ENCODE measurements at regions not wholly inside any gene's neighbourhood (a gene's known extent, or its start where the extent isn't known, plus 50 kb on each side); places are given as distances from the start of the nearest gene placed in this dataset.
A peak's percentile ranks its signal among the peaks of the same experiment; 100 is the strongest.
"Not testable (repeated sequence)": the region's sequence is repeated elsewhere in the genome, so short reads cannot be mapped to it uniquely, and the experiment has no call there.

DNA sequence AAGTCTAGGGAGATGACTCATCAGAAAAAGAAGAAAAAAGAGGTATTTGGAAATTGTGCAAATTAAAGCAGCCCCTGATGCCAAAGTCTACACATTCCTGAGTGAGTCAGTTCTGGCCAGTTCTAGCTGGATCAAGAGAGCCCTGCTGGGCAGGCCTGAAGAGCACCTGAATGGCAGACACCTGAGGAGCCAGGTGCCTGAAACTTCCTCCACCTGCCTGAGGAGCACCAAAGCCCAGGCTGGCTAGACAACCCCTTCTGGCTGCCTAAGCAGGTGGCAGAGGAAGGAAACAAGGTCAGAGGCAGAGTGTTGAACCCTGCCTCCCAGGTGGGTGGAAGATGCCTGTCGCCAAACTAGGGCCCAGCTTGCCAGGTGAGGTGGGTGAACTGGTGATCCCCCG lies 101.0 kb downstream of the LIMS4 start:
- H3K9me3 ChIP-seq; H3K36me3 ChIP-seq; in situ Hi-C loops (cut with MboI; ENCODE audit: low sequenced_read_pairs in 4 of 4); H3K4me1 ChIP-seq; H3K4me3 ChIP-seq; ATAC-seq; intact Hi-C loops (cut with DNase I; ENCODE audit: low total_unique reads); H3K27ac ChIP-seq; DNase-seq; H3K27me3 ChIP-seq: not testable (repeated sequence)

DNA sequence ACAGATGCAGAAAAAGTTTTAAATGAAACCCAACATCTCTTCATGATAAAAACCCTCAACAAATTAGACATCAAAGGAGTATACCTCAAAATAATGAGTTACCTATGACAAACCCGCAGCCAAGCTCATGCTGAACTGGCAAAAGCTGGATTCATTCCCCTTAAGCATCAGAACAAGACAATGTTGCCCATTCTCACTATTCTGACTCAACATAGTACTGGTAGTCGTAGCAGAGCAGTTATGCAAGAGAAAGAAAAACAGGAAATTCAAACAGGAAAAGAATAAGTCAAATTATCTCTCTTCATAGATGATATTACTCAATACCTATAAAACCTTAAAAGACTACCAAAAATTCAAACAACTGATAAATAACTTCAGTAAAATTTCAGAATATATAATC lies 115.0 kb downstream of the LIMS4 start:
- intact Hi-C loops (cut with DNase I; ENCODE audit: low total_unique reads); H3K27ac ChIP-seq; H3K4me3 ChIP-seq; H3K9me3 ChIP-seq; H3K36me3 ChIP-seq; H3K27me3 ChIP-seq; ATAC-seq; DNase-seq; H3K4me1 ChIP-seq; in situ Hi-C loops (cut with MboI; ENCODE audit: low sequenced_read_pairs in 4 of 4): not testable (repeated sequence)

DNA sequence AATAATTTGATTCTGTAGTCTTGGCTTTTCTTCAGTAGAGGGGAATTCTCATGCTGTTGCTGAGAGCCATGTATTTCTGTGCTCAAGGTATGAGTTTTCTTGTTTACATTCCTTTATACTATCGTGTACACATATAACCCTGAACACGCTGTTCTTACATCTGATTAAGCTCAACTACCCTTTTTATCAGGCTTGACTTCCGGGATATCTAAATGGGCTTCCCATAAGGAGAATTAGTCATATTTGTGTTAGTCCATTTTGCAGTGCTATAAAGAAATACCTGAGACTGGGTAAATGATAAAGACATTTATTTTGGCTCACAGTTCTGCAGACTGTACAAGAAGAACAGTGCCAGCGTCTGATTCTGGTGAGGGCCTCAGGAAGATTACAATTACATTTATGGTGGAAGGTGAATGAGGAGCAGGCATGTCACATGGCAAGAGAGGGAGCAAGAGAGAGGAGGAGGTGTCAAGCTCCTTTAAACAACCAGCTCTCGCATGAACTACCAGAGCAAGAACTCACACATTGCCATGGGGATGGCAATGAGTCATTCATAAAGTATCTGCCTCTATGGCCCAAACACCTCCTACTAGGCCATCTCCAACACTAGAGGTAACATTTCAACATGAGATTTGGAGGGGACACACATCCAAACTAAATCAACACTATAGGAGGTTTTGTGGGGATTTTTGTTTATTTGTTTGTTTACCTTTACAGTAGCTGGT lies 118.2 kb downstream of the LIMS4 start:
- H3K4me3 ChIP-seq; H3K27me3 ChIP-seq; DNase-seq; H3K9me3 ChIP-seq; H3K36me3 ChIP-seq; H3K27ac ChIP-seq; in situ Hi-C loops (cut with MboI; ENCODE audit: low sequenced_read_pairs in 4 of 4); intact Hi-C loops (cut with DNase I; ENCODE audit: low total_unique reads); H3K4me1 ChIP-seq; ATAC-seq: not testable (repeated sequence)

DNA sequence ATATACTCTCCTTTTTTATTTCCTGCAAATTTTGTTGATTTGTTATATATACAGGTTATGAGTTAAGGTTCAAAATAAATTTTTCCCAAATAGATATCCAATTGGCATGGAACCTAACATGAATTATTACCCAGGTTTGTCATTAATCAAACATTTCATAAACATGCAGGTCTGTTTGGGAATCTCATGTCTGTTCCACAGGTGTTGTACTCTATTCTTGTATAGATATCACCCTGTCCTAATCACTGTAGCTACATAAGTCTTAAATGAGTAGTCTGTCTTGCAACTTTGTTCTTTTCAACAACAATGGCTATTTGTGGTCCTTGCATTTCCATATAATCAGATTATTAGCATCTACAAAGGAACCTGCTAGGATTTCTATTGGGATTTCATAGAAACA lies 121.9 kb downstream of the LIMS4 start:
- H3K27ac ChIP-seq; ATAC-seq; H3K4me3 ChIP-seq; H3K9me3 ChIP-seq; H3K36me3 ChIP-seq; H3K4me1 ChIP-seq; H3K27me3 ChIP-seq; intact Hi-C loops (cut with DNase I; ENCODE audit: low total_unique reads); DNase-seq; in situ Hi-C loops (cut with MboI; ENCODE audit: low sequenced_read_pairs in 4 of 4): not testable (repeated sequence)

DNA sequence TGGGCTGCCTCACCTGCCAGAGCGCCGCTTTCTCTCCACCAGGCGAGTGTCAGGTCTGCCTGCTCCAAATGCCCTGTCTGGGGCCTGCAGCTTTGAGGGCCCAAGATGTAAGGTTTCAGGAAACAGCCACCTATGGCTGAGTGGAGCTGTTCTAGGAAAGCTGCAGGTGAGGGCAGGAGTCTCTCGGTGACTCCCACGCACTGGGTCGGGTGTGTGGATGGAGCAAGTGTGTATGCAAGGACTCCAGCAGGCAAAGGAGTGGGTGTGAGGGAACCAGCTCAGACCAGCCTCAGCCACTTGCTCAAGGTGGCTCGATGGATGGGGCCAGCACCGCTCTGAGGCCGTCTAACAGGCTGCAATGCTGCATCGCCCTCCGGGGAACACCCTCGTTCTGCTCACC lies 123.7 kb downstream of the LIMS4 start:
- ATAC-seq; in situ Hi-C loops (cut with MboI; ENCODE audit: low sequenced_read_pairs in 4 of 4): not testable (repeated sequence)

DNA sequence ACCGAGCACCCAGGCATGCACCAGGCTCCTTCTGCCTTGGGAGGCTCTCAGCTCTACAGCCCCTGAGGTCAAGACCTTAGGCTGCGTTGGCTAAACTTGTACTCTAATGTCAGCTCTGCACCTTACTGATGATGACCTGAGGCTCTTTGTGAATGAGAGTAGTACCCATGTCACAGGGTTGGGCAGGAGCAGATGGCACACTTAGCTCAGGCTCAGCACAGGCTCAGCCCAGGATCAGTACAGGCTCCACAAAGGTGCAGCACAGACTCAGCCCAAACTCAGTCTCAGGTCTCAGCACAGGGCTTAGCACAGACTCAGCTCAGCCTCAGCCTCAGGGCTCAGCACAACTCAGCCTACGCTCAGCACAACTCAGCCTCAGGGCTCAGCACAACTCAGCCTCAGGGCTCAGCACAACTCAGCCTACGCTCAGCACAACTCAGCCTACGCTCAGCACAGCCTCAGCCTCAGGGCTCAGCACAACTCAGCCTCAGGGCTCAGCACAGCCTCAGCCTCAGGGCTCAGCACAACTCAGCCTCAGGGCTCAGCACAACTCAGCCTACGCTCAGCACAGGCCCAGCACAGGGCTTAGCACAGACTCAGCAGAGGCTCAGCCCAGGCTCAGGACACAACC lies 128.1 kb downstream of the LIMS4 start:
- H3K27ac ChIP-seq, DNase-seq: not testable (repeated sequence)

More for the DNA sequence above, 123.7 kb downstream of the LIMS4 start:
- H3K4me3 ChIP-seq; H3K36me3 ChIP-seq; H3K27ac ChIP-seq; DNase-seq; intact Hi-C loops (cut with DNase I; ENCODE audit: low total_unique reads); H3K4me1 ChIP-seq; H3K9me3 ChIP-seq; H3K27me3 ChIP-seq: not testable (repeated sequence)

DNA sequence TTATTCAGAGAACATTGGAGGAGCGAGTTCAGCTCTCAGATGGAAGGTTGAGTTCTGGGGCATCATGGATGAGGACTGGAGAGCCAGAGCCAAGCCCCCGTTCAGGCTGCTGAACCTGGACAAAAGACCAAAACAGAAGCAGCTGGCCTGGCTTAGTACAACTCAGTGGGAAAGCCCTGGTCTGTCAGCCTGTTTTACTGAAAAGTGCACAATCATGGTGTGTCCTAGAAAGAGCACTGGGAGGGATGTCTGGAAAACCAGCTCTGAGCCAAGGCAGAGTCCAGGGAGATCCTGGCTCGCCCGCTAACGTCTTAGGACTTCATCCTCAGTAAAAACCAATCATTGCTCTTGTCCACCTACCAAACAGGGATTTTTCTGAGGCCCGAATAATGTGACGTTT lies 129.7 kb upstream of the MTLN start:
- H3K4me1 ChIP-seq; H3K27me3 ChIP-seq; H3K9me3 ChIP-seq; in situ Hi-C loops (cut with MboI; ENCODE audit: low sequenced_read_pairs in 4 of 4); H3K27ac ChIP-seq; ATAC-seq; DNase-seq; H3K36me3 ChIP-seq; H3K4me3 ChIP-seq; intact Hi-C loops (cut with DNase I; ENCODE audit: low total_unique reads): not testable (repeated sequence)

More for the DNA sequence above, 128.1 kb downstream of the LIMS4 start:
- H3K4me3 ChIP-seq; H3K4me1 ChIP-seq; in situ Hi-C loops (cut with MboI; ENCODE audit: low sequenced_read_pairs in 4 of 4); intact Hi-C loops (cut with DNase I; ENCODE audit: low total_unique reads); H3K36me3 ChIP-seq; ATAC-seq; H3K27me3 ChIP-seq; H3K9me3 ChIP-seq: not testable (repeated sequence)

DNA sequence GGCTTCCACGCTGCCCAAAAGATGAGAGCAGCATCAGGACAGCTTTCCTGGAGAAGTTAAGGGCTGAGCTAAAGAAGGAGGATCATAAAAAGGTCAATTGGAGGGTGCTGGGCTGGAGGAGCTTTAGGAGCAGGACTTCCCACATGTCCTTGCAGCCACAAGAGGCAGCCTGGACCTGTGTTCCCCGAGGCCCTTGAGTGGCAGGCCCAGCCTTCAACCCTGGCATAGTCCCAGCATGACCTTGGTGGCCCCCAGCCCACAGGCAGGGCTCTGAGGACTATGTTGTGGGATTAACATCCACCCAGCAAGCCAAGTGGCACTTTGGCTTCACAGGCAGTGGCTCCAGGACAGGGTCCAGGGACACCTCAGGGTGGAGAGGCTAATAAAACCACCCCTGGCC lies 126.8 kb upstream of the MTLN start:
- H3K4me1 ChIP-seq; H3K36me3 ChIP-seq; H3K27me3 ChIP-seq; H3K9me3 ChIP-seq; in situ Hi-C loops (cut with MboI; ENCODE audit: low sequenced_read_pairs in 4 of 4); H3K27ac ChIP-seq; DNase-seq; intact Hi-C loops (cut with DNase I; ENCODE audit: low total_unique reads); H3K4me3 ChIP-seq: not testable (repeated sequence)
- ATAC-seq, result peak in 1 of 2 donors; percentile 66

DNA sequence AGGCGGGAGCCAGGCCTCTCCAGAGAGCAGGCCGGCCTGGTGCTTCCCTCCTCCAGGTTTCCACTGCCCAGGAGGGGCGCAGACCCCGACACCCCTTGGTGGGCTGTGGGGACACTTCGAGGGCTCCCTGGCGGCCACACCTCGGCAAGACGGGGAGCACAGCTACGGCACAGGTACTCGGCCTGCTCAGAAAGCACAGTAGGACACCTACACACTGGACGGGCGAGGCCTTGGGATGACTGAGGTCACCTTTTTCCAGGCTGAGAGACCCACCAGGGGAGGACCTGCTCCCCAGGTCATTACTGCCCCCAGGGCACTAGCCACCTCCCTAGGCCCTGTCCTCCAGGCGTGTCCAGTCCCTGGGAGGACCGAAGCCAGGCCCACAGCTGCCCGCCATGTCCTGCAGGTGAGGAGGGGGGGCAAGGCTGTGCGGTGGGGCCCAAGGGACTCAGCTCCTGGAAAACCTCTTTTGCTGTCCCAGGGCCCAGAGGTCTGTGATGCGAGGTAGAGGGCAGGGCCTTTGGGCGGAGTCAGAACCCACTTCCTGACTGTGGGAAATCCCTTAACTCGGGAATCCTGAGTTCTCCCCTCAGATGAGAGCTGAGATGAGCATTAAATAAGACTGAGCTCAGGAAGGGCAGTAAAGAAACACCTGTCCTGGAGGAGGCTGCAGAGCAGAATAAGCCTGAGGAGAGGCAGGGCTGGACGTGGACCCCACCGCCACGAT lies 126.1 kb upstream of the MTLN start:
- H3K9me3 ChIP-seq; ATAC-seq; intact Hi-C loops (cut with DNase I; ENCODE audit: low total_unique reads): not testable (repeated sequence)

DNA sequence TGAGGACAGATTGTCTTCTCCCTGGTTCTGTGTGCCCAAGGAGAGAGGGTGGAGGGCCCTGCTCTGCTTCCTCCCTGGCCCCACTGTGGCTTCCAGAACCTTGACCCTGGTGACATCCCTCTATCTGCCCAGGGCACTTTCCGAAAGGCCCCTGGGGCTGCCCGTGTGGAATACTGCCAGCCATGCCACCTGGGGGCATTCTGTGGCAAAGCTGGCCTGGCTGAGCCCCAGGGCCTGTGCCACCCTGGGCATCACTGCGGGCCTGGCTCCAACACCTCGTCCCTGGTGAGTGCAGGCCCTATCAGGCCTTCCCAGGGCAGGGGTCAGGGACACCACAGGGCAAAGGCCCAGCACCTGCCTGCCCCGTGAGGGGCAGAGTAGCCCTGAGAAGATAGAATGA lies 123.7 kb upstream of the MTLN start:
- H3K4me1 ChIP-seq; H3K27me3 ChIP-seq; intact Hi-C loops (cut with DNase I; ENCODE audit: low total_unique reads); H3K36me3 ChIP-seq; DNase-seq; H3K4me3 ChIP-seq; ATAC-seq; H3K27ac ChIP-seq; H3K9me3 ChIP-seq; in situ Hi-C loops (cut with MboI; ENCODE audit: low sequenced_read_pairs in 4 of 4): not testable (repeated sequence)

More for the DNA sequence above, 126.1 kb upstream of the MTLN start:
- H3K27ac ChIP-seq; H3K27me3 ChIP-seq; H3K36me3 ChIP-seq; DNase-seq; H3K4me1 ChIP-seq; in situ Hi-C loops (cut with MboI; ENCODE audit: low sequenced_read_pairs in 4 of 4); H3K4me3 ChIP-seq: not testable (repeated sequence)

DNA sequence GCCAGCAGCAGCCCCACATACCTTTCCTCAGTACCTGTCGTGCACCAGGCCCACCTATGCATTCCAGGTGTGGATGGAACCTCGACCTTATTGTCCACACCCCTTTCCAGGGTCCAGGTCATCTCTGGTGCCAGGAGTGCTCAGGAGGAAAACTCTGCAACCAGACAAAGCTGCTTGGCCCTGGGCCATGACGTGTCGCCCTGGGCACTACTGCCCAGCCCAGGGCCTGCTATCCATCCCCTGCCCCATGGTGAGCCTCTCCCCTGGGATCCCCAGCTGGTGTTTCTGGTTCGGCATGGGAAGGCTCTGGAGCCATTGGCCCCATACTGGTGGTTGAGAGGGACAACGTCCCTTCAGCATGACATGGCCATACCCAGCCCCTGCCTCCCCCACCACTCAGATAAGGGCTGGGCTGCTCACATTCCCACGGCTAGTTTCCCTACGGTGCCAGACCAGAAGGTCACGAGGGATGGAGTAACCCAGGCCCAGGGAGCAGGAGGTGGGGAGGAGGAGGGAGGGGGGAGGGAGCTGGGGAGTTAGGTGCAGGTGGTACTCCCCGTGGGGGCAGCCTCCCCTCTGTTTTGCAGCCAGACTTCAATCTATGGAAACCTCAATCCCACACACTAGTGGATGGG lies 123.2 kb upstream of the MTLN start:
- not testable (repeated sequence) for DNase-seq

More for the DNA sequence above, 123.2 kb upstream of the MTLN start:
- H3K9me3 ChIP-seq; intact Hi-C loops (cut with DNase I; ENCODE audit: low total_unique reads); ATAC-seq; H3K36me3 ChIP-seq; H3K4me3 ChIP-seq; H3K27me3 ChIP-seq; H3K27ac ChIP-seq; in situ Hi-C loops (cut with MboI; ENCODE audit: low sequenced_read_pairs in 4 of 4); H3K4me1 ChIP-seq: not testable (repeated sequence)

Data from gastrocnemius medialis (tissue), 4 donors.